SK-N-SH treated with all-trans-retinoic acid at 6 μM for 48 hours (cell line): ENCODE measurements at regions not wholly inside any gene's neighbourhood (a gene's known extent, or its start where the extent isn't known, plus 50 kb on each side); places are given as distances from the start of the nearest gene placed in this dataset.

ENCODE experiments used
- ATAC-seq: fragments of 200-7000 bp; cut with Tn5 transposase; 3 replicates; pipeline ENCODE4 v1.9.1; 2020; ENCODE audit warnings: mild to moderate bottlenecking, moderate library complexity
- BACH2 ChIP-seq: fragments of 250-450 bp; sonication (Bioruptor Pico); IDR thresholded peaks from 2 replicates; pipeline ENCODE4 v1.9.0; 2021; ENCODE audit warnings: mild to moderate bottlenecking, borderline replicate concordance
- CSDC2 ChIP-seq: fragments of 250-450 bp; sonication (Bioruptor Pico); IDR thresholded peaks from 2 replicates; pipeline ENCODE4 v1.5.0; 2020; ENCODE audit warnings: mild to moderate bottlenecking, moderate library complexity
- GLIS3 ChIP-seq: fragments of 250-450 bp; sonication (Bioruptor Pico); IDR thresholded peaks from 2 replicates; pipeline ENCODE4 v1.5.0; 2020; ENCODE audit warnings: mild to moderate bottlenecking, moderate library complexity
- ISL1 ChIP-seq: fragments of 250-450 bp; sonication (Bioruptor Pico); IDR thresholded peaks from 2 replicates; pipeline ENCODE4 v2.1.2; 2022; ENCODE audit warnings: mild to moderate bottlenecking, moderate library complexity
- OSR1 ChIP-seq: fragments of 250-450 bp; sonication (Bioruptor Pico); IDR thresholded peaks from 2 replicates; pipeline ENCODE4 v1.8.0; 2022; ENCODE audit warnings: moderate library complexity, mild to moderate bottlenecking, inconsistent platforms
- PPARA ChIP-seq: fragments of 250-450 bp; sonication (Bioruptor Pico); IDR thresholded peaks from 2 replicates; pipeline ENCODE4 v1.5.0; 2020; ENCODE audit warnings: mild to moderate bottlenecking, borderline replicate concordance
- RARB ChIP-seq: fragments of 250-450 bp; sonication (Bioruptor Pico); IDR thresholded peaks from 2 replicates; pipeline ENCODE4 v1.8.0; 2021; ENCODE audit warnings: mild to moderate bottlenecking, moderate library complexity
- SNAI2 ChIP-seq: fragments of 250-450 bp; sonication (Bioruptor Pico); IDR thresholded peaks from 2 replicates; pipeline ENCODE4 v1.5.0; 2020; ENCODE audit warnings: mild to moderate bottlenecking, moderate library complexity
- TCF4 ChIP-seq: fragments of 250-450 bp; sonication (Bioruptor Pico); IDR thresholded peaks from 2 replicates; pipeline ENCODE4 v1.8.0; 2021; ENCODE audit warnings: mild to moderate bottlenecking, moderate library complexity, borderline replicate concordance
- TOX ChIP-seq: fragments of 250-450 bp; sonication (Bioruptor Pico); IDR thresholded peaks from 2 replicates; pipeline ENCODE4 v1.8.0; 2021; ENCODE audit warnings: mild to moderate bottlenecking, moderate library complexity, borderline replicate concordance
- ZC3H10 ChIP-seq: fragments of 250-450 bp; sonication (Bioruptor Pico); IDR thresholded peaks from 2 replicates; pipeline ENCODE4 v1.5.1; 2021; ENCODE audit warnings: mild to moderate bottlenecking, moderate library complexity
- ZFP3 ChIP-seq: fragments of 250-450 bp; sonication (Bioruptor Pico); IDR thresholded peaks from 2 replicates; pipeline ENCODE4 v1.5.0; 2020; ENCODE audit warnings: mild to moderate bottlenecking, moderate library complexity
- ZFP30 ChIP-seq: fragments of 450-650 bp; formaldehyde crosslinking; IDR thresholded peaks from 2 replicates; pipeline ENCODE4 v1.5.0; 2022; ENCODE audit warnings: mild to moderate bottlenecking, moderate library complexity
- ZNF70 ChIP-seq: fragments of 450-650 bp; formaldehyde crosslinking; IDR thresholded peaks from 2 replicates; pipeline ENCODE4 v1.5.0; 2020; ENCODE audit warnings: mild to moderate bottlenecking, moderate library complexity
- ZNF8 ChIP-seq: fragments of 450-650 bp; formaldehyde crosslinking; IDR thresholded peaks from 2 replicates; pipeline ENCODE4 v1.5.0; 2020; ENCODE audit warnings: mild to moderate bottlenecking, moderate library complexity
- TF ChIP-seq, protein P1 (sequence below): fragments of 250-450 bp; sonication (Bioruptor Pico); IDR thresholded peaks from 2 replicates; pipeline ENCODE4 v1.8.0; 2021; ENCODE audit warnings: low read depth, mild to moderate bottlenecking, moderate library complexity, borderline replicate concordance
- TF ChIP-seq, protein P2 (sequence below): fragments of 250-450 bp; sonication (Bioruptor Pico); IDR thresholded peaks from 2 replicates; pipeline ENCODE4 v1.5.1; 2021; ENCODE audit warnings: mild to moderate bottlenecking, moderate library complexity
- TF ChIP-seq, protein P3 (sequence below): fragments of 250-450 bp; sonication (Bioruptor Pico); IDR thresholded peaks from 2 replicates; pipeline ENCODE4 v1.8.0; 2020; ENCODE audit warnings: mild to moderate bottlenecking, moderate library complexity, borderline replicate concordance
- TF ChIP-seq, protein P4 (sequence below): fragments of 250-450 bp; sonication (Bioruptor Pico); IDR thresholded peaks from 2 replicates; pipeline ENCODE4 v1.5.0; 2020; ENCODE audit warnings: mild to moderate bottlenecking, moderate library complexity
- TF ChIP-seq, protein P5 (sequence below): fragments of 250-450 bp; sonication (Bioruptor Pico); IDR thresholded peaks from 2 replicates; pipeline ENCODE4 v1.5.1; 2020; ENCODE audit warnings: low read depth, mild to moderate bottlenecking, moderate library complexity

DNA sequence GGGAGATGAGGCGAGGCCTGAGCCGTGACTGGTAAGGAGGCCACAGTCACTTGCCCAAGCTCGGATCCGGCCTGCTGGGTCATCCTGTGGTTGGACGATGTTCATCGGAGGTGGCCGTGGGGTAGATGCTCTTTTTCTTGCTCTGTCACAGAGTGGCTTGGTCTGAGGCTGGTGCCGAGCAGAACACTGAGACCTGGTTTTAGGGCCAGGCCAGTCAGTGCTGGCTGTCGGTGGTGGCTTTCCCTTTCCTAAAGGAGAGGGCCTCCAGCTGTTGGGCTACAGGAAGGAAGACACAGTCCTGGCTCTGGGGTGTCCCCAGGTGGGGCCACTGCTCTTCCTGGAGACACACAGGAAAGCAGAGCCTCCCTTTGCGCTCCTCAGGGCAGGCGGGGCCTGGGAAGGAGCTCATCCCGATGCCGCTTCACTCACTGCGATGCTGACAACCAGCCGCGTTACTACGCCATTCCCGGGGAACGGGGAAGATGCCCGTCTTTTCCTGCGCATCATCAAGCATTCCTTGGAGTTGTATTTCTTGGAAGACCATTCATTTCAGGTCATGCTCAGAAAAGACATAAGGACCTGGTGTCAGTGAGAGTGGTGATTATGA lies 254.8 kb upstream of the IRX4 start:
- no peak for ATAC-seq
- TF ChIP-seq ZC3H10 (CRISPR knock-in tag): no peak
- TF ChIP-seq TCF4 (CRISPR knock-in tag): no peak
- TF ChIP-seq, protein P1, sequence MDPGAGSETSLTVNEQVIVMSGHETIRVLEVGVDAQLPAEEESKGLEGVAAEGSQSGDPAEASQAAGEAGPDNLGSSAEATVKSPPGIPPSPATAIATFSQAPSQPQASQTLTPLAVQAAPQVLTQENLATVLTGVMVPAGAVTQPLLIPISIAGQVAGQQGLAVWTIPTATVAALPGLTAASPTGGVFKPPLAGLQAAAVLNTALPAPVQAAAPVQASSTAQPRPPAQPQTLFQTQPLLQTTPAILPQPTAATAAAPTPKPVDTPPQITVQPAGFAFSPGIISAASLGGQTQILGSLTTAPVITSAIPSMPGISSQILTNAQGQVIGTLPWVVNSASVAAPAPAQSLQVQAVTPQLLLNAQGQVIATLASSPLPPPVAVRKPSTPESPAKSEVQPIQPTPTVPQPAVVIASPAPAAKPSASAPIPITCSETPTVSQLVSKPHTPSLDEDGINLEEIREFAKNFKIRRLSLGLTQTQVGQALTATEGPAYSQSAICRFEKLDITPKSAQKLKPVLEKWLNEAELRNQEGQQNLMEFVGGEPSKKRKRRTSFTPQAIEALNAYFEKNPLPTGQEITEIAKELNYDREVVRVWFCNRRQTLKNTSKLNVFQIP (CRISPR knock-in tag): no peak
- no peak for TF ChIP-seq RARB
- no peak for TF ChIP-seq GLIS3 (CRISPR knock-in tag)
- TF ChIP-seq PPARA (CRISPR knock-in tag): no peak
- no peak for TF ChIP-seq ZFP3 (CRISPR knock-in tag)
- TF ChIP-seq TOX (CRISPR knock-in tag): no peak
- TF ChIP-seq OSR1 (CRISPR knock-in tag): no peak
- TF ChIP-seq SNAI2 (CRISPR knock-in tag): no peak
- no peak for TF ChIP-seq ZNF8 (CRISPR knock-in tag)
- TF ChIP-seq ZNF70 (CRISPR knock-in tag): no peak

DNA sequence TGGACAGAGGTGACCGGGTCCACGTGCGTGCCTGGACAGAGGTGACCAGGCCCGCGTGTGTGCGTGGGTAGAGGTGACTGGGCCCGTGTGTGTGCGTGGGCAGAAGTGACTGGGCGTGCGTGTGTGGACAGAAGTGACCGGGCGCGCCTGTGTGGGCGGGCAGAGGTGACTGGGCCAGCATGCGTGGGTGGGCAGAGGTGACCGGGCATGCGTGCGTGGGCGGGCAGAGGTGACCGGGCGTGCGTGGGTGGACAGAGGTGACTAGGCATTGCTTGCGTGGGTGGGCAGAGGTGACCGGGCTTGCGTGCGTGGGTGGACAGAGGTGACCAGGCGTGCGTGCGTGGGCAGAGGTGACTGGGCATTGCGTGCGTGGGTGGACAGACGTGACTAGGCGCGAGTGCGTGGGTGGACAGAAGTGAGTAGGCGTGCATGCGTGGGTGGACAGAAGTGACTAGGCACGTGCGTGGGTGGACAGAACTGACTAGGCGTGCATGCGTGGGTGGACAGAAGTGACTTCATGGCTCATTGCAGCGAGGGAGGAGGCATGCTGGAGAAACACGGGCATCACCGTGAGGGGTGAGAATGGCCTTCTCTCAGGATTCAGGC lies 254.1 kb upstream of the IRX4 start:
- ATAC-seq: no peak
- TF ChIP-seq ISL1 (CRISPR knock-in tag): no peak
- TF ChIP-seq, protein P2, sequence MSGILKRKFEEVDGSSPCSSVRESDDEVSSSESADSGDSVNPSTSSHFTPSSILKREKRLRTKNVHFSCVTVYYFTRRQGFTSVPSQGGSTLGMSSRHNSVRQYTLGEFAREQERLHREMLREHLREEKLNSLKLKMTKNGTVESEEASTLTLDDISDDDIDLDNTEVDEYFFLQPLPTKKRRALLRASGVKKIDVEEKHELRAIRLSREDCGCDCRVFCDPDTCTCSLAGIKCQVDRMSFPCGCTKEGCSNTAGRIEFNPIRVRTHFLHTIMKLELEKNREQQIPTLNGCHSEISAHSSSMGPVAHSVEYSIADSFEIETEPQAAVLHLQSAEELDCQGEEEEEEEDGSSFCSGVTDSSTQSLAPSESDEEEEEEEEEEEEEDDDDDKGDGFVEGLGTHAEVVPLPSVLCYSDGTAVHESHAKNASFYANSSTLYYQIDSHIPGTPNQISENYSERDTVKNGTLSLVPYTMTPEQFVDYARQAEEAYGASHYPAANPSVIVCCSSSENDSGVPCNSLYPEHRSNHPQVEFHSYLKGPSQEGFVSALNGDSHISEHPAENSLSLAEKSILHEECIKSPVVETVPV (CRISPR knock-in tag): no peak

DNA sequence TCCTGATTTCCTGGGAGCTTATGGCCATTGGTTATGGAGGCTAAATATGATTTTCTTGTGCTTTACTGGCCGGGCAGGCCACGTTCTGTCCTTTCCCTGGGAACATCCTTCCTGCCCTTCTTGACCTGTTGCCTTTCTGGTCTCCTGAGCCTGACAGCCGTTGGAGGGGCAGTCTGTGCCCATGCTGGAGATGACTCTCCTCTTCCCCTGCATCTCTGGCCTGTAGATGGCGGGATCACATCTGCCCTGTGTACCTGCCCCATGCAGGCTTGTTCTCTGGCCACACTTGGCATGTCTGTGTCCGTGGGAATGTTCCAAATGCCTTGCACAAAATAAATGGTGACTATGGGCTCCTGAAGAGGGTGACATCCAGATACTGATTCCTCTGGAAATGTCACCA lies 253.1 kb upstream of the IRX4 start:
- TF ChIP-seq ZFP30 (CRISPR knock-in tag): no peak
- no peak for TF ChIP-seq ISL1 (CRISPR knock-in tag)
- no peak for TF ChIP-seq SNAI2 (CRISPR knock-in tag)
- no peak for TF ChIP-seq ZFP3 (CRISPR knock-in tag)
- TF ChIP-seq, protein P1 (CRISPR knock-in tag): no peak
- TF ChIP-seq PPARA (CRISPR knock-in tag): no peak
- TF ChIP-seq CSDC2 (CRISPR knock-in tag): no peak
- TF ChIP-seq, protein P3, sequence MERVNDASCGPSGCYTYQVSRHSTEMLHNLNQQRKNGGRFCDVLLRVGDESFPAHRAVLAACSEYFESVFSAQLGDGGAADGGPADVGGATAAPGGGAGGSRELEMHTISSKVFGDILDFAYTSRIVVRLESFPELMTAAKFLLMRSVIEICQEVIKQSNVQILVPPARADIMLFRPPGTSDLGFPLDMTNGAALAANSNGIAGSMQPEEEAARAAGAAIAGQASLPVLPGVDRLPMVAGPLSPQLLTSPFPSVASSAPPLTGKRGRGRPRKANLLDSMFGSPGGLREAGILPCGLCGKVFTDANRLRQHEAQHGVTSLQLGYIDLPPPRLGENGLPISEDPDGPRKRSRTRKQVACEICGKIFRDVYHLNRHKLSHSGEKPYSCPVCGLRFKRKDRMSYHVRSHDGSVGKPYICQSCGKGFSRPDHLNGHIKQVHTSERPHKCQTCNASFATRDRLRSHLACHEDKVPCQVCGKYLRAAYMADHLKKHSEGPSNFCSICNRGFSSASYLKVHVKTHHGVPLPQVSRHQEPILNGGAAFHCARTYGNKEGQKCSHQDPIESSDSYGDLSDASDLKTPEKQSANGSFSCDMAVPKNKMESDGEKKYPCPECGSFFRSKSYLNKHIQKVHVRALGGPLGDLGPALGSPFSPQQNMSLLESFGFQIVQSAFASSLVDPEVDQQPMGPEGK (CRISPR knock-in tag): no peak
- no peak for TF ChIP-seq ZNF8 (CRISPR knock-in tag)
- TF ChIP-seq BACH2 (CRISPR knock-in tag): no peak
- TF ChIP-seq, protein P4, sequence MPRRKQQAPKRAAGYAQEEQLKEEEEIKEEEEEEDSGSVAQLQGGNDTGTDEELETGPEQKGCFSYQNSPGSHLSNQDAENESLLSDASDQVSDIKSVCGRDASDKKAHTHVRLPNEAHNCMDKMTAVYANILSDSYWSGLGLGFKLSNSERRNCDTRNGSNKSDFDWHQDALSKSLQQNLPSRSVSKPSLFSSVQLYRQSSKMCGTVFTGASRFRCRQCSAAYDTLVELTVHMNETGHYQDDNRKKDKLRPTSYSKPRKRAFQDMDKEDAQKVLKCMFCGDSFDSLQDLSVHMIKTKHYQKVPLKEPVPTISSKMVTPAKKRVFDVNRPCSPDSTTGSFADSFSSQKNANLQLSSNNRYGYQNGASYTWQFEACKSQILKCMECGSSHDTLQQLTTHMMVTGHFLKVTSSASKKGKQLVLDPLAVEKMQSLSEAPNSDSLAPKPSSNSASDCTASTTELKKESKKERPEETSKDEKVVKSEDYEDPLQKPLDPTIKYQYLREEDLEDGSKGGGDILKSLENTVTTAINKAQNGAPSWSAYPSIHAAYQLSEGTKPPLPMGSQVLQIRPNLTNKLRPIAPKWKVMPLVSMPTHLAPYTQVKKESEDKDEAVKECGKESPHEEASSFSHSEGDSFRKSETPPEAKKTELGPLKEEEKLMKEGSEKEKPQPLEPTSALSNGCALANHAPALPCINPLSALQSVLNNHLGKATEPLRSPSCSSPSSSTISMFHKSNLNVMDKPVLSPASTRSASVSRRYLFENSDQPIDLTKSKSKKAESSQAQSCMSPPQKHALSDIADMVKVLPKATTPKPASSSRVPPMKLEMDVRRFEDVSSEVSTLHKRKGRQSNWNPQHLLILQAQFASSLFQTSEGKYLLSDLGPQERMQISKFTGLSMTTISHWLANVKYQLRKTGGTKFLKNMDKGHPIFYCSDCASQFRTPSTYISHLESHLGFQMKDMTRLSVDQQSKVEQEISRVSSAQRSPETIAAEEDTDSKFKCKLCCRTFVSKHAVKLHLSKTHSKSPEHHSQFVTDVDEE (CRISPR knock-in tag): no peak
- TF ChIP-seq OSR1 (CRISPR knock-in tag): no peak
- TF ChIP-seq RARB: no peak
- TF ChIP-seq, protein P5, sequence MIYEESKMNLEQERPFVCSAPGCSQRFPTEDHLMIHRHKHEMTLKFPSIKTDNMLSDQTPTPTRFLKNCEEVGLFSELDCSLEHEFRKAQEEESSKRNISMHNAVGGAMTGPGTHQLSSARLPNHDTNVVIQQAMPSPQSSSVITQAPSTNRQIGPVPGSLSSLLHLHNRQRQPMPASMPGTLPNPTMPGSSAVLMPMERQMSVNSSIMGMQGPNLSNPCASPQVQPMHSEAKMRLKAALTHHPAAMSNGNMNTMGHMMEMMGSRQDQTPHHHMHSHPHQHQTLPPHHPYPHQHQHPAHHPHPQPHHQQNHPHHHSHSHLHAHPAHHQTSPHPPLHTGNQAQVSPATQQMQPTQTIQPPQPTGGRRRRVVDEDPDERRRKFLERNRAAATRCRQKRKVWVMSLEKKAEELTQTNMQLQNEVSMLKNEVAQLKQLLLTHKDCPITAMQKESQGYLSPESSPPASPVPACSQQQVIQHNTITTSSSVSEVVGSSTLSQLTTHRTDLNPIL (CRISPR knock-in tag): no peak
- no peak for TF ChIP-seq ZC3H10 (CRISPR knock-in tag)
- no peak for TF ChIP-seq TOX (CRISPR knock-in tag)
- no peak for ATAC-seq
